CD14-positive monocyte (primary cell): ENCODE measurements at regions not wholly inside any gene's neighbourhood (a gene's known extent, or its start where the extent isn't known, plus 50 kb on each side); places are given as distances from the start of the nearest gene placed in this dataset.

Source experiments
- DNase-seq, 3 donors: peaks; one replicate each; pipeline ENCODE4 v3.0.0-alpha.2; 2011 to 2022
- H2AFZ ChIP-seq: 2 replicates; pipeline ENCODE4 v1.6.0; 2012; ENCODE audit warnings: mild to moderate bottlenecking, low read depth, low read length, inconsistent platforms; ENCODE audit not compliant: insufficient read depth, poor library complexity, severe bottlenecking
- H3K27ac ChIP-seq, 2 donors: 1 replicate in 1 of 2; 2 replicates in 1 of 2; pipeline ENCODE4 v1.5.1; 2012 to 2013; ENCODE audit warnings: low read length in 2 of 2, control low read depth in 1 of 2, inconsistent platforms in 1 of 2, low read depth in 1 of 2, mild to moderate bottlenecking in 1 of 2
- H3K27me3 ChIP-seq, 2 donors: one replicate each; pipeline versions ENCODE4 v1.6.0 to v1.6.1; 2011 to 2013; ENCODE audit warnings: low read length in 2 of 2; ENCODE audit not compliant: control insufficient read depth in 2 of 2, insufficient read depth in 2 of 2
- H3K36me3 ChIP-seq, 2 donors: replicated peaks in 1 of 2; 1 replicate in 1 of 2; 2 replicates in 1 of 2; pipeline versions ENCODE4 v1.5.1 to v1.6.1; 2012 to 2013; ENCODE audit warnings: low read length in 2 of 2, control low read depth in 1 of 2, inconsistent platforms in 1 of 2, mild to moderate bottlenecking in 1 of 2; ENCODE audit not compliant: insufficient read depth in 2 of 2, control insufficient read depth in 1 of 2
- H3K4me1 ChIP-seq, 2 donors: 1 replicate in 1 of 2; 2 replicates in 1 of 2; pipeline versions ENCODE4 v1.5.1 to v1.6.1; 2012 to 2013; ENCODE audit warnings: low read length in 2 of 2, control low read depth in 1 of 2, inconsistent platforms in 1 of 2, mild to moderate bottlenecking in 1 of 2, moderate library complexity in 1 of 2; ENCODE audit not compliant: insufficient read depth in 2 of 2, control insufficient read depth in 1 of 2
- H3K4me2 ChIP-seq: replicated peaks from 2 replicates; pipeline ENCODE3; 2012; ENCODE audit warnings: low read length, moderate library complexity, mild to moderate bottlenecking; ENCODE audit not compliant: poor library complexity, severe bottlenecking; ENCODE audit errors: extremely low read depth
- H3K4me3 ChIP-seq, 3 experiments: fragments of 200-600 bp in 1 of 3; sonication (generic) in 1 of 3; replicated peaks in 1 of 3; 1 replicate in 2 of 3; 2 replicates in 1 of 3; pipeline ENCODE4 v1.5.1; 2011 to 2013; ENCODE audit warnings: low read length in 3 of 3, mild to moderate bottlenecking in 3 of 3, control low read depth in 2 of 3, low read depth in 2 of 3, inconsistent platforms in 1 of 3, moderate library complexity in 1 of 3
- H3K79me2 ChIP-seq: 2 replicates; pipeline ENCODE4 v1.6.0; 2012; ENCODE audit warnings: mild to moderate bottlenecking, control low read depth, inconsistent platforms, low read length, moderate library complexity; ENCODE audit not compliant: insufficient read depth
- H3K9ac ChIP-seq: 2 replicates; pipeline ENCODE4 v1.6.0; 2017; ENCODE audit warnings: low read length, mild to moderate bottlenecking; ENCODE audit not compliant: insufficient read depth, poor library complexity, severe bottlenecking
- H3K9me3 ChIP-seq, 2 donors: replicated peaks in 1 of 2; 1 replicate in 1 of 2; 2 replicates in 1 of 2; pipeline versions ENCODE4 v1.5.1 to v1.6.1; 2012 to 2013; ENCODE audit warnings: low read length in 2 of 2, control low read depth in 1 of 2; ENCODE audit not compliant: control insufficient read depth in 1 of 2, insufficient read depth in 1 of 2
- H4K20me1 ChIP-seq: 2 replicates; pipeline ENCODE4 v1.6.0; 2012; ENCODE audit warnings: mild to moderate bottlenecking, low read length, control low read depth, moderate library complexity; ENCODE audit not compliant: insufficient read depth
- H3K27ac Mint-ChIP-seq, 7 donors: one replicate each; pipeline ENCODE4 v1.8.0; 2020; ENCODE audit warnings: mild to moderate bottlenecking in 7 of 7, mixed read lengths in 7 of 7, moderate library complexity in 6 of 7, inconsistent platforms in 2 of 7
- H3K27me3 Mint-ChIP-seq, 3 donors: one replicate each; pipeline ENCODE4 v1.8.0; 2021 to 2022; ENCODE audit warnings: low read depth in 3 of 3, mild to moderate bottlenecking in 3 of 3, mixed read lengths in 3 of 3, moderate library complexity in 3 of 3, inconsistent platforms in 1 of 3
- H3K36me3 Mint-ChIP-seq, 2 donors: one replicate each; pipeline ENCODE4 v1.8.0; 2020; ENCODE audit warnings: mixed read lengths in 2 of 2, inconsistent platforms in 1 of 2, mild to moderate bottlenecking in 1 of 2
- H3K4me1 Mint-ChIP-seq: one replicate; pipeline ENCODE4 v1.8.0; 2020; ENCODE audit warnings: mild to moderate bottlenecking, mixed read lengths
- H3K4me3 Mint-ChIP-seq, 2 donors: one replicate each; pipeline ENCODE4 v1.8.0; 2020; ENCODE audit warnings: mild to moderate bottlenecking in 2 of 2, mixed read lengths in 2 of 2, moderate library complexity in 1 of 2
- H3K9me3 Mint-ChIP-seq, 7 donors: one replicate each; pipeline ENCODE4 v1.8.0; 2020 to 2022; ENCODE audit warnings: mixed read lengths in 7 of 7, mild to moderate bottlenecking in 6 of 7, moderate library complexity in 6 of 7, inconsistent platforms in 2 of 7
- CTCF ChIP-seq: fragments of 200-600 bp; IDR thresholded peaks from one replicate; pipeline ENCODE4 v1.8.0; 2022; ENCODE audit warnings: antibody characterized with exemption, mild to moderate bottlenecking
- WGBS: methylation state at CpG from one replicate; pipeline ENCODE4 v1.1.5; 2013; ENCODE audit warnings: missing lambda C conversion rate; ENCODE audit not compliant: insufficient coverage; 5-methylcytosine and 5-hydroxymethylcytosine counted together
- intact Hi-C, 2 donors: fragments of 100-400 bp; cut with micrococcal nuclease; formaldehyde crosslinking; loops; one replicate each; pipeline versions ENCODE4 v1.15.0 to v1.15.1; 2023

GRCh38 chr2:4381049-4381448, 677.7 kb downstream of the DCDC2C start:
- intact Hi-C loops, result no loop called here
- H3K27me3 Mint-ChIP-seq, result peaks cover 0 to 2% (median 0%) of the 10 kb centered on the region in 3 donors
- H2AFZ ChIP-seq, result no peak overlapping the region
- H3K4me3 ChIP-seq, result no peak overlapping the region
- H4K20me1 ChIP-seq, result no peaks in the 10 kb centered on the region
- H3K36me3 ChIP-seq, result no peaks in the 10 kb centered on the region
- H3K9me3 ChIP-seq, result peaks cover 5 to 11% of the 10 kb centered on the region in 2 donors
- no peaks in the 10 kb centered on the region for H3K4me1 ChIP-seq
- H3K27me3 ChIP-seq, result no peaks in the 10 kb centered on the region
- H3K9ac ChIP-seq, result no peak overlapping the region
- H3K27ac Mint-ChIP-seq, result no peak overlapping the region
- no peak for DNase-seq
- TF ChIP-seq CTCF, result no peak
- no peak overlapping the region for H3K4me3 Mint-ChIP-seq
- H3K4me2 ChIP-seq, result no peak overlapping the region
- H3K79me2 ChIP-seq, result no peaks in the 10 kb centered on the region
- H3K4me1 Mint-ChIP-seq, result no peaks in the 10 kb centered on the region
- H3K9me3 Mint-ChIP-seq, result peaks cover 2 to 9% (median 3%) of the 10 kb centered on the region in 7 donors
- 25% methylated on average over 2 of the region's 5 CpGs for WGBS
- H3K27ac ChIP-seq, result no peak overlapping the region
- H3K36me3 Mint-ChIP-seq, result no peaks in the 10 kb centered on the region

GRCh38 chr2:4381773-4382172, 678.4 kb downstream of the DCDC2C start:
- Histone ChIP-seq H3K36me3 (no peaks in the 10 kb centered on the region), H3K4me3 (no peak overlapping the region), H3K9me3 (peaks cover 0 to 9% of the 10 kb centered on the region in 2 donors), H3K79me2 (no peaks in the 10 kb centered on the region), H3K27me3 (no peaks in the 10 kb centered on the region), H2AFZ (no peak overlapping the region), H3K27ac (no peak overlapping the region), H3K9ac (no peak overlapping the region), H3K4me1 (no peaks in the 10 kb centered on the region), H4K20me1 (no peaks in the 10 kb centered on the region), H3K4me2 (no peak overlapping the region)
- WGBS, result no CpG with 5 or more reads among the region's 3 CpGs
- H3K4me3 Mint-ChIP-seq, result no peak overlapping the region
- no peaks in the 10 kb centered on the region for H3K4me1 Mint-ChIP-seq
- peaks cover 0 to 2% (median 0%) of the 10 kb centered on the region in 3 donors for H3K27me3 Mint-ChIP-seq
- TF ChIP-seq CTCF, result no peak
- intact Hi-C loops, result no loop called here
- peaks cover 0 to 9% (median 3%) of the 10 kb centered on the region in 7 donors for H3K9me3 Mint-ChIP-seq
- H3K36me3 Mint-ChIP-seq, result no peaks in the 10 kb centered on the region
- DNase-seq, result no peak
- H3K27ac Mint-ChIP-seq, result no peak overlapping the region
